CD4-positive, alpha-beta T cell treated with Interleukin-17A for 1 hour (primary cell): ENCODE measurements at regions not wholly inside any gene's neighbourhood (a gene's known extent, or its start where the extent isn't known, plus 50 kb on each side); places are given as distances from the start of the nearest gene placed in this dataset.
"Not testable (repeated sequence)": the region's sequence is repeated elsewhere in the genome, so short reads cannot be mapped to it uniquely, and the experiment has no call there.

ENCODE experiments used
- DNase-seq: peaks from one replicate; pipeline ENCODE4 v3.0.0-alpha.2; 2020

DNA sequence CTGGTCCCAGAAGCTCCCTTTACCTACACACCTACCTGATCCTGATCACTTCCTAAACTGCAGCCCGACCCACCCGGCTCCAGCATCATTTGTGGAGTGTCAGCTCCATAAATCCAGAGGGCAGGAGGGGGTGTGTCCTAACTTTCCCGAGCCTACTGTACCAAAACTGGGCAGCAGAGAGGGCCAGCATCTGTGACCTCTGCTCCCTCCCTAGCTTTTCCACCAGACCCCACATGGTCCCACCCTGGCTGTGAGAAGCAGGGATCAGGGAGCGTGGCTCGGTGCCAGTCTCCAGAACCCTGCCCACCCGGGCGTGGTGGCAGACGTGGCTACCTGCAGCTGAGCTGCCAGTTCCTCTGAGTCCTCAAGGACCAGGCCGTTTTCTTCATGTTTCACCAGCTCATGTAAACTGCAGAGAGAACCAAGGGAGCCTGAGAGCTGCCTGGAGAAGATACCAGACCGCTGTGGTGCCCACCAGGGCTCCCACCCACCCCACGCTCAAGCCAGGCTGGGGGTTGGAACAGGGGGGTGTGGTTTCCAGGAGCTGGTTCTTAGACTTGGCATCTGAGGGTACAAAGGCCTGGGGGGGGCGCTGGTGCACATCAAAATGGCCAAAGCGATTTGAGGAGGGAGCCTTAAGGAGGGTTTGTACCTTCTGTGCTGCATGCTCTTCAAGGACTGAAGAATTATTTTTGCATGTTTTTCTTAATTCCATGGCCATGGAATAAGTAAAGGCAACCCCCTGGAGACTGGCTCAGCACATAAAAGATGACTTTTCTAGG, 76.7 kb upstream of the DRD5 start:
- no peak for DNase-seq

DNA sequence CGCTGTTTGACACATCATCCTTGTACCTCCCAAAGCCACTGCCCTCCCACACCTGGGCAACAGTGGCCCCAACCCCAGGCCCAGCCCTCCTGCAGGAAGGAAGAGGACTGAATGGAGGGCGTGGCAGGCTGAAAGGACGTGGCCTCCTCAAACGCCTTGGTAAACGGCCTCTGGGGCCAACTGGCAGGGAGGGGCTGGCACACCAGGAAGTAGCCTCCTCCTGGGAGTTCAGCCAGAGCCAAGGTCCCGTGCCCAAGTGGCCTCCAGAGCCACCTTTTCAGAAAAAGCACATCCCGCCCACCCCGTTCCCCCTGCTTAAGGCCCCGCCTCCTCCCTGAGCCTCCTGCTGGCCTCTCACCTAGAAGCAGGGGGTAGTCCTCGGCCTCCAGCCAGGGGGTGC, 74.2 kb upstream of the DRD5 start:
- DNase-seq = not testable (repeated sequence)

DNA sequence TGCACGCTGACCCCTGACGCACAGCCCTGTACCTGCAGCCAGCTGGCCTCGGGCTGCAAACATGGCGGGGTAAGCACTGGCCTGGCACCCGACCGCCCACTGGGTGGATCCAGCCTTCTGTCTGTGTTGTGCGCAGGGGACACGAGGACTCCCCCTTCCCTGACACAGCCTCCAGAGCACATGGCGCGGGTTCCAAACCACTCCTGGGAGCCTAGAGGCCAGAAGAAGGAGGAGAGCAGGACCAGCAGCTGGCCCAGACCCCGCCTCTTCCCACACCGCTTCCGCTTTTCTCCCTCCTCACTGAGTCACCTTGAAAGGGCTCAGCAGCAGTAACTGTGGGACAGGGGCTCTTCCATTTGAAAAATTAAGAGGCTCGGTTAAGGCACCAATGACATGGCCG, 73.5 kb upstream of the DRD5 start:
- DNase-seq = not testable (repeated sequence)

DNA sequence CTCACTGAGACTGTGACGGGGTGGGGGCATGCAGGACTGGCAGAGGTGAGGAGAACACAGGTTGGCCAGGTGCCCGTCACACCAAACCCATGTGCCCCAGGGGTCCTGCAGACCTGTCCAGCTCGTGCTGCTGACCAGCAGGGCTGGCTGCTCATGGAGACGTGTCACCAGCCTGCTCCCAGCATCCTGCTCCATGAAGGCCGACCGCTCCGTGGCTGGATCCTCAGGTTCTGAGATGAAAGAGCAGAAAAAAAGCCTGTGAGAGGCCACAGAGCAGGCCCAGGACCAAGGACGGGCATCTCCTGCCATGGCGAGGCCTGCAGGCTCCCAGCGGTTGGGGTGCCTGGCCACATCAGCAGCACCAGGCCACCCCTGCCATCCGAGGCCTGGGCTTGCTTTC, 71.7 kb upstream of the DRD5 start:
- no peak for DNase-seq

DNA sequence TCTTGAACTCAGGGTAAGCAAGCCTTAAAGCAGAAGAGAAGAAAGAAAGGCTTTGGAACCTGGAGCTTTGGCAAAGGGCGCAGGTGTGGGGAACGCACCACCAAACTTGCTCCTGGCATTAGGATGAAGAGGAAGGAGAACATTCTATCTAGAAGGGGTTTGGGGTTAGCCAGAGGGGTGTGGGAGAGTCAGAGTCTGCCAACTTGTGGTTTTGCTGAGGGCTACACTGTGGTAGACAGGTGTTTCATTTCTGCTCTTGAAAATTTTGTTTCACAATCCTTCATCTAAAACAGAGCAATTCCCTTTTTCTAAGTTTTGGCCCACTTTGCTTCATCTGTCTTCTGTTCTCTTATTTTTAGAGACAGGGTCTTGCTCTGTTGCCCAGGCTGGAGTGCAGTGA, 66.2 kb upstream of the DRD5 start:
- DNase-seq = not testable (repeated sequence)

DNA sequence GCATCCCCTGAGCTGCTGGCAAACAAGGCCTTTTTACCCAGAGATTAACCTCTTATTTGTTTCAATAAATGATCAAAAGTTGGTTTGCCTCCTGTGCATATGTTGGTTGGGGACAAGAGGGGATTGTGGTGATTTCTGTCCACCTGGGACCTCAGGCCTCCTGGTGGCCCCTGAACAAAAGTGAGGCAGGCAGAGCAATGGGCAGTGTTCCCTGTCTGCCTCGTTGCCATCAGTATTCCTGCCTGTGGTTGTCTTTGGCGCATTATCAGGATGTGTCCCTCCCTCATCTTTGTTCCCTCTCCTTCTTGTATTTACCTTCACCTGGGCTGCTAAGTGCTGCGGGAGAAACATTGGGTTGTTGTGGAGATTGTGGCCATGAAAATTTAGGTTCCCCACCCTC, 65.3 kb upstream of the DRD5 start:
- no peak for DNase-seq

DNA sequence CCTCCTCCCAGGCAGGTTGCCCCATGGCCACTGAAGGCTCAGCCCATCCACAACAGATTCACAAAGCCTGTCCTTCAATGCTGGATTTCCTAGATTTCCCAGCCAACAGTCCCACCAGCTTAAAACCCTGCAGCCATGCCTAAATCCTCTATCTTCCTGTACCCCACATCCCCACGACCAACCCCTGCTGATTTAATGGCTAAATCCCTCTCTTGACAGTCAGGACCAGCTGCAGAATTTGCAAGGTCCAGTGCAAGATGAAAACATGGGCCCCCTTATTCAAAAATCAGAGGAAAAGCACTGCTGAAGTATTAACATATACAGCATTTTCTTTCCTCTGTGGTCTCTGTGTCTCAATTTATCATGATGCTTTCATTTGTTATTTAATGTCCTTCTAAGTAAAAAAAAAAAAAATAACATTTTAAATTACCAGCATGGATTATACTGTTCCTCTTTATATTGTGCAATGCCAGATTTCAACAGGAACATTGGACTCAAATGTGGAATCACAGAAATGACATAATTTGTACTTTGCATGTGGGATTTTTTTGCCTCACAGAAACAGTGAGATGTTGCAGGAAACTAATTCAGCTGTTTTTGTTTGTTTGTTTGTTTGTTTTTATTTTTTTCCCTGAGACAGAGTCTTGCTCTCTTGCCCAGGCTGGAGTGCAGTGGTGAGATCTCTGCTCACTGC, 63.0 kb upstream of the DRD5 start:
- DNase-seq = not testable (repeated sequence)

DNA sequence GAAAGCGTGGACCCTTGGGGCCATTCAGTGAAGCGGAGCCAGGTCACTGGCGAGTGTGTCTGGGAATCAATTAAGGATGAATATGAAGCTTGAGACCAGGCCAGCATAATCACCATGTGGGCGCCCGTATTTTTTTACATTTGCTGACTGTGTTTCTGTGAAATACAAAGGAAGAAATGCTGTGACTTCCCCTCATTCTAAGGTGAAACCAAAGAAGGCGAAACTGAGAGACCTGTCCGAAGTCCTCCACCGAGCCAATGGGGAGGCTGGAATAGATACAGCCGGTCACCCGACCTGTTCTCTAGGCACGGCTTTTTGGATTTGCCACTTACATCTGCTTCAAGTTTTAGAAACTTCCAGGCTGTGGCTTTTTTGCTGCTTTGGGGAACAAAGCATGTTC, 59.3 kb upstream of the DRD5 start:
- DNase-seq = not testable (repeated sequence)
